HepG2 (cell line): ENCODE measurements at regions not wholly inside any gene's neighbourhood (a gene's known extent, or its start where the extent isn't known, plus 50 kb on each side); places are given as distances from the start of the nearest gene placed in this dataset.

ENCODE experiments used
- ATAC-seq: fragments of 200-7000 bp; cut with Tn5 transposase; 3 replicates; pipeline ENCODE4 v1.9.1; 2020; ENCODE audit warnings: mild to moderate bottlenecking, moderate library complexity
- BruUV-seq: library from RNA; stranded (reverse); fragments of 400-500 nt; replicated peaks from 2 replicates; lab custom pipeline; 2021; lab: Mats Ljungman, UMichigan
- CTCF ChIA-PET: fragments of 300-600 bp; formaldehyde crosslinking; extraction: SDS; loops from one replicate; lab custom pipeline; 2021; ENCODE audit warnings: low total read pairs, inconsistent platforms, low intra/inter-chr PET ratio; lab: Yijun Ruan, JAX
- POLR2A ChIA-PET: fragments of 350-600 bp; sonication (Branson Sonifier 250); formaldehyde crosslinking; loops from one replicate; lab custom pipeline; 2020; ENCODE audit warnings: antibody characterized with exemption, inconsistent platforms; lab: Yijun Ruan, JAX
- DNase-seq: peaks from one replicate; pipeline ENCODE4 v3.0.0-alpha.2; 2015; ENCODE audit warnings: low spot score
- FAIRE-seq: peaks from 3 replicates; lab custom pipeline; 2011; peaks lifted over from hg19 to GRCh38; lab: Jason Lieb, UNC
- H2AFZ ChIP-seq: one replicate; pipeline ENCODE4 v1.6.1; 2011; ENCODE audit warnings: low read length, inconsistent platforms
- H3K27ac ChIP-seq: fragments of 300-600 bp; 3 replicates; pipeline ENCODE4 v1.8.0; 2011; ENCODE audit warnings: mixed run types, mild to moderate bottlenecking, mixed read lengths, low read length, inconsistent platforms; ENCODE audit not compliant: insufficient read depth; ENCODE audit errors: extremely low read length
- H3K27me3 ChIP-seq, 2 experiments: fragments of 200-600 bp in 1 of 2; 2 replicates in 1 of 2; 3 replicates in 1 of 2; pipeline versions ENCODE4 v1.6.0 to v1.8.0; 2011; ENCODE audit warnings: low read length in 2 of 2, mild to moderate bottlenecking in 2 of 2, moderate library complexity in 2 of 2, inconsistent platforms in 1 of 2; ENCODE audit not compliant: insufficient read depth in 2 of 2, control insufficient read depth in 1 of 2
- H3K36me3 ChIP-seq, 2 experiments: fragments of 200-600 bp in 1 of 2; replicated peaks in 1 of 2; 2 replicates in 1 of 2; 3 replicates in 1 of 2; pipeline versions ENCODE4 v1.5.1 to v1.8.0; 2011; ENCODE audit warnings: low read length in 2 of 2, inconsistent platforms in 1 of 2; ENCODE audit not compliant: insufficient read depth in 2 of 2, control insufficient read depth in 1 of 2
- H3K4me1 ChIP-seq: 2 replicates; pipeline ENCODE4 v1.5.1; 2012; ENCODE audit warnings: low read length, inconsistent platforms; ENCODE audit not compliant: insufficient read depth
- H3K4me2 ChIP-seq: 2 replicates; pipeline ENCODE4 v1.6.0; 2011; ENCODE audit warnings: low read depth, low read length, inconsistent platforms
- H3K4me3 ChIP-seq, 3 experiments: fragments of 200-600 bp in 1 of 3; sonication (generic), shearing (Covaris generic) in 1 of 3; replicated peaks in 1 of 3; 2 replicates each; pipeline ENCODE4 v1.5.1; 2011 to 2016; ENCODE audit warnings: low read length in 3 of 3, inconsistent platforms in 2 of 3, low read depth in 2 of 3, mild to moderate bottlenecking in 2 of 3, control low read depth in 1 of 3, mixed read lengths in 1 of 3; ENCODE audit not compliant: insufficient read depth in 1 of 3
- H3K79me2 ChIP-seq: one replicate; pipeline ENCODE4 v1.6.1; 2011; ENCODE audit warnings: low read length, inconsistent platforms; ENCODE audit not compliant: insufficient read depth
- H3K9ac ChIP-seq: 2 replicates; pipeline ENCODE4 v1.6.0; 2011; ENCODE audit warnings: mild to moderate bottlenecking, low read depth, low read length, inconsistent platforms; ENCODE audit not compliant: insufficient read depth
- H3K9me3 ChIP-seq: 2 replicates; pipeline ENCODE4 v1.5.1; 2012; ENCODE audit warnings: mild to moderate bottlenecking, low read length
- H4K20me1 ChIP-seq: 2 replicates; pipeline ENCODE4 v1.6.0; 2011; ENCODE audit warnings: inconsistent platforms, mild to moderate bottlenecking, low read length, moderate library complexity; ENCODE audit not compliant: insufficient read depth
- HOMEZ ChIP-seq: IDR thresholded peaks from 2 replicates; pipeline ENCODE4 v1.6.1; 2016; ENCODE audit warnings: low read depth
- PAF1 ChIP-seq: IDR thresholded peaks from 2 replicates; pipeline ENCODE4 v1.6.1; 2016; ENCODE audit warnings: missing genetic modification reagents, missing compliant biosample characterization
- PAX8 ChIP-seq: sonication (generic); formaldehyde crosslinking; IDR thresholded peaks from 2 replicates; pipeline ENCODE4 v1.8.0; 2022; ENCODE audit warnings: mild to moderate bottlenecking, missing genetic modification reagents, borderline replicate concordance
- PHF20 ChIP-seq: sonication (generic); formaldehyde crosslinking; IDR thresholded peaks from 2 replicates; pipeline ENCODE4 v1.5.0; 2020; ENCODE audit warnings: mild to moderate bottlenecking, missing genetic modification reagents
- WGBS: methylation state at CpG from one replicate; pipeline ENCODE4 v1.1.6; 2017; ENCODE audit warnings: low lambda C conversion rate; 5-methylcytosine and 5-hydroxymethylcytosine counted together
- in situ Hi-C: cut with HindIII; loops from 2 replicates; pipeline ENCODE4 v1.10.0; 2017; ENCODE audit warnings: low pct_unique_long_range_greater_than_20kb; ENCODE audit not compliant: extremely low pct_ligation_motif_present
- intact Hi-C: fragments of 100-400 bp; cut with micrococcal nuclease; formaldehyde crosslinking; loops from one replicate; pipeline ENCODE4 v1.10.0; 2022; ENCODE audit not compliant: unreplicated experiment
- TF ChIP-seq, protein P1 (sequence below): sonication (generic); formaldehyde crosslinking; IDR thresholded peaks from 2 replicates; pipeline ENCODE4 v1.8.0; 2022; ENCODE audit warnings: missing genetic modification reagents, mild to moderate bottlenecking, moderate library complexity, borderline replicate concordance
- TF ChIP-seq, protein P2 (sequence below): sonication (generic); formaldehyde crosslinking; IDR thresholded peaks from 2 replicates; pipeline ENCODE4 v1.5.0; 2020; ENCODE audit warnings: missing genetic modification reagents

DNA sequence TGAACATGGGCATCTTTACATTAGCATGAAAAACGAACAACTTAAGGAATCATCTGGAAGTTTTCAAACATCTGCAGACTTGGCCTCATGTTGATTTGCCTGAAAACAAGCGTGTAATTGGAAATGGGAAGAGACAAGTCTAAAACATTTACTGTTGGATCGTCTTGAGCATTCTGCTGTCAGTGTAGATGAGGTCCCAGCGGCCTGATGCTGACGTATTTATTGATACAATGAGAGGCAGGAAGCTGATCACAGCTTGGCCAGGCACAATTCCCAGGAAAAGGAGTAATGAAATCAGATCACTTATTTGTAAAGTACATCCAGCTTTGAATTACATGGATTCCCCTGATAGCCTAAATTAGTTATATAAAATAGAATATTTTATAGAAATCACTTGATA lies 210.6 kb downstream of the CLCN4 start:
- ATAC-seq: no peak
- no peak overlapping the region for H3K9ac ChIP-seq
- H3K4me2 ChIP-seq: no peak overlapping the region
- WGBS: 20% methylated on average over 5 of the region's 5 CpGs
- no peak overlapping the region for H3K27ac ChIP-seq
- no peaks in the 10 kb centered on the region for H3K79me2 ChIP-seq
- ChIA-PET POLR2A (no interaction called here), CTCF (no interaction called here)
- H3K9me3 ChIP-seq: no peaks in the 10 kb centered on the region
- no TSS peak for BruUV-seq
- no peaks in the 10 kb centered on the region for H4K20me1 ChIP-seq
- no peaks in the 10 kb centered on the region for H3K36me3 ChIP-seq
- in situ Hi-C loops: no loop called here
- FAIRE-seq: no peak
- no peaks in the 10 kb centered on the region for H3K27me3 ChIP-seq
- intact Hi-C loops: no loop called here
- no peaks in the 10 kb centered on the region for H3K4me1 ChIP-seq
- no peak overlapping the region for H2AFZ ChIP-seq
- no peak for DNase-seq
- no peak overlapping the region for H3K4me3 ChIP-seq
- TF ChIP-seq PHF20: no peak
- TF ChIP-seq HOMEZ (CRISPR knock-in tag): no peak
- no peak for TF ChIP-seq PAX8 (CRISPR knock-in tag)
- TF ChIP-seq, protein P1, sequence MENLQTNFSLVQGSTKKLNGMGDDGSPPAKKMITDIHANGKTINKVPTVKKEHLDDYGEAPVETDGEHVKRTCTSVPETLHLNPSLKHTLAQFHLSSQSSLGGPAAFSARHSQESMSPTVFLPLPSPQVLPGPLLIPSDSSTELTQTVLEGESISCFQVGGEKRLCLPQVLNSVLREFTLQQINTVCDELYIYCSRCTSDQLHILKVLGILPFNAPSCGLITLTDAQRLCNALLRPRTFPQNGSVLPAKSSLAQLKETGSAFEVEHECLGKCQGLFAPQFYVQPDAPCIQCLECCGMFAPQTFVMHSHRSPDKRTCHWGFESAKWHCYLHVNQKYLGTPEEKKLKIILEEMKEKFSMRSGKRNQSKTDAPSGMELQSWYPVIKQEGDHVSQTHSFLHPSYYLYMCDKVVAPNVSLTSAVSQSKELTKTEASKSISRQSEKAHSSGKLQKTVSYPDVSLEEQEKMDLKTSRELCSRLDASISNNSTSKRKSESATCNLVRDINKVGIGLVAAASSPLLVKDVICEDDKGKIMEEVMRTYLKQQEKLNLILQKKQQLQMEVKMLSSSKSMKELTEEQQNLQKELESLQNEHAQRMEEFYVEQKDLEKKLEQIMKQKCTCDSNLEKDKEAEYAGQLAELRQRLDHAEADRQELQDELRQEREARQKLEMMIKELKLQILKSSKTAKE (CRISPR knock-in tag): no peak
- TF ChIP-seq, protein P2, sequence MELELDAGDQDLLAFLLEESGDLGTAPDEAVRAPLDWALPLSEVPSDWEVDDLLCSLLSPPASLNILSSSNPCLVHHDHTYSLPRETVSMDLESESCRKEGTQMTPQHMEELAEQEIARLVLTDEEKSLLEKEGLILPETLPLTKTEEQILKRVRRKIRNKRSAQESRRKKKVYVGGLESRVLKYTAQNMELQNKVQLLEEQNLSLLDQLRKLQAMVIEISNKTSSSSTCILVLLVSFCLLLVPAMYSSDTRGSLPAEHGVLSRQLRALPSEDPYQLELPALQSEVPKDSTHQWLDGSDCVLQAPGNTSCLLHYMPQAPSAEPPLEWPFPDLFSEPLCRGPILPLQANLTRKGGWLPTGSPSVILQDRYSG (CRISPR knock-in tag): no peak
- TF ChIP-seq PAF1: no peak
